HUES48 (cell line): ENCODE measurements at regions not wholly inside any gene's neighbourhood (a gene's known extent, or its start where the extent isn't known, plus 50 kb on each side); places are given as distances from the start of the nearest gene placed in this dataset.

Experiments
- H3K27ac ChIP-seq: one replicate; pipeline ENCODE4 v1.7.0; 2013; ENCODE audit warnings: low read depth, low read length, inconsistent platforms
- H3K27me3 ChIP-seq: 2 replicates; pipeline ENCODE4 v1.6.1; 2013; ENCODE audit warnings: mild to moderate bottlenecking, low read length; ENCODE audit not compliant: control insufficient read depth, insufficient read depth
- H3K36me3 ChIP-seq: 2 replicates; pipeline ENCODE4 v1.6.1; 2013; ENCODE audit warnings: low read length; ENCODE audit not compliant: control insufficient read depth, insufficient read depth
- H3K4me1 ChIP-seq: 2 replicates; pipeline ENCODE4 v1.6.1; 2013; ENCODE audit warnings: mild to moderate bottlenecking, low read length; ENCODE audit not compliant: control insufficient read depth, insufficient read depth
- H3K4me3 ChIP-seq: 2 replicates; pipeline ENCODE4 v1.5.1; 2013; ENCODE audit warnings: mild to moderate bottlenecking, low read depth, low read length
- H3K9ac ChIP-seq: 2 replicates; pipeline ENCODE4 v1.6.1; 2013; ENCODE audit warnings: mild to moderate bottlenecking, low read depth, low read length, moderate library complexity
- H3K9me3 ChIP-seq: 2 replicates; pipeline ENCODE4 v1.6.1; 2013; ENCODE audit warnings: low read length; ENCODE audit not compliant: control insufficient read depth, insufficient read depth

GRCh38 chr15:94100863-94101262, 130.5 kb upstream of the MCTP2 start:
- H3K4me3 ChIP-seq: no peak overlapping the region

GRCh38 chr15:94099574-94099960, 131.8 kb upstream of the MCTP2 start:
- Histone ChIP-seq H3K9ac (no peak overlapping the region), H3K4me1 (no peaks in the 10 kb centered on the region), H3K27ac (no peak overlapping the region), H3K36me3 (no peaks in the 10 kb centered on the region), H3K9me3 (no peaks in the 10 kb centered on the region), H3K27me3 (no peaks in the 10 kb centered on the region), H3K4me3 (no peak overlapping the region)

More at GRCh38 chr15:94100863-94101262, 130.5 kb upstream of the MCTP2 start:
- no peaks in the 10 kb centered on the region for H3K36me3 ChIP-seq
- H3K9ac ChIP-seq: no peak overlapping the region
- no peaks in the 10 kb centered on the region for H3K4me1 ChIP-seq
- H3K27me3 ChIP-seq: no peaks in the 10 kb centered on the region
- H3K9me3 ChIP-seq: no peaks in the 10 kb centered on the region
- no peak overlapping the region for H3K27ac ChIP-seq

- no peaks in the 10 kb centered on the region for H3K9me3 ChIP-seq
- H3K36me3 ChIP-seq: no peaks in the 10 kb centered on the region
- H3K27ac ChIP-seq: no peak overlapping the region
- H3K9ac ChIP-seq: no peak overlapping the region
- no peaks in the 10 kb centered on the region for H3K27me3 ChIP-seq
- H3K4me1 ChIP-seq: no peaks in the 10 kb centered on the region
- no peak overlapping the region for H3K4me3 ChIP-seq
These were observed 132.3 kb upstream of the MCTP2 start for GRCh38 chr15:94098921-94099573.

- Histone ChIP-seq H3K27me3 (no peaks in the 10 kb centered on the region), H3K36me3 (no peaks in the 10 kb centered on the region), H3K9me3 (no peaks in the 10 kb centered on the region), H3K4me3 (no peak overlapping the region), H3K4me1 (no peaks in the 10 kb centered on the region), H3K27ac (no peak overlapping the region), H3K9ac (no peak overlapping the region)
These were observed 133.8 kb upstream of the MCTP2 start for GRCh38 chr15:94097552-94097951.

GRCh38 chr15:94094310-94094709, 137.1 kb upstream of the MCTP2 start:
- no peak overlapping the region for H3K9ac ChIP-seq
- H3K4me1 ChIP-seq: no peaks in the 10 kb centered on the region
- H3K36me3 ChIP-seq: no peaks in the 10 kb centered on the region
- no peak overlapping the region for H3K27ac ChIP-seq
- H3K27me3 ChIP-seq: no peaks in the 10 kb centered on the region
- H3K4me3 ChIP-seq: no peak overlapping the region
- no peaks in the 10 kb centered on the region for H3K9me3 ChIP-seq

GRCh38 chr15:94086341-94086740, 145.0 kb upstream of the MCTP2 start:
- no peak overlapping the region for H3K9ac ChIP-seq
- H3K4me1 ChIP-seq: no peaks in the 10 kb centered on the region; the same call in 1 of the 2 replicates
- H3K27me3 ChIP-seq: no peaks in the 10 kb centered on the region
- no peaks in the 10 kb centered on the region for H3K9me3 ChIP-seq
- H3K4me3 ChIP-seq: no peak overlapping the region
- no peak overlapping the region for H3K27ac ChIP-seq
- H3K36me3 ChIP-seq: no peaks in the 10 kb centered on the region

GRCh38 chr15:94083467-94084052, 147.8 kb upstream of the MCTP2 start:
- Histone ChIP-seq H3K36me3 (no peaks in the 10 kb centered on the region), H3K9me3 (no peaks in the 10 kb centered on the region), H3K4me1 (peaks cover 8% of the 10 kb centered on the region), H3K27me3 (no peaks in the 10 kb centered on the region), H3K4me3 (no peak overlapping the region), H3K27ac (no peak overlapping the region), H3K9ac (no peak overlapping the region)

- Histone ChIP-seq H3K9me3 (no peaks in the 10 kb centered on the region), H3K4me3 (no peak overlapping the region), H3K27me3 (no peaks in the 10 kb centered on the region), H3K9ac (no peak overlapping the region), H3K4me1 (peaks cover 8% of the 10 kb centered on the region), H3K27ac (no peak overlapping the region), H3K36me3 (no peaks in the 10 kb centered on the region)
These were observed 149.5 kb upstream of the MCTP2 start for GRCh38 chr15:94081829-94082228.

- Histone ChIP-seq H3K4me1 (peaks cover 8% of the 10 kb centered on the region), H3K4me3 (no peak overlapping the region), H3K27me3 (no peaks in the 10 kb centered on the region), H3K9ac (no peak overlapping the region), H3K9me3 (no peaks in the 10 kb centered on the region), H3K36me3 (no peaks in the 10 kb centered on the region), H3K27ac (no peak overlapping the region)
These were observed 150.3 kb upstream of the MCTP2 start for GRCh38 chr15:94080989-94081605.

- H3K36me3 ChIP-seq: no peaks in the 10 kb centered on the region
- no peaks in the 10 kb centered on the region for H3K27me3 ChIP-seq
- H3K4me3 ChIP-seq: no peak overlapping the region
- H3K9ac ChIP-seq: no peak overlapping the region
- peaks cover 8% of the 10 kb centered on the region for H3K4me1 ChIP-seq
- H3K9me3 ChIP-seq: no peaks in the 10 kb centered on the region
- no peak overlapping the region for H3K27ac ChIP-seq
These were observed 150.9 kb upstream of the MCTP2 start for GRCh38 chr15:94080416-94080815.

- H3K4me1 ChIP-seq: peaks cover 8% of the 10 kb centered on the region
- no peak overlapping the region for H3K9ac ChIP-seq
- no peak overlapping the region for H3K27ac ChIP-seq
- H3K9me3 ChIP-seq: no peaks in the 10 kb centered on the region
- no peaks in the 10 kb centered on the region for H3K36me3 ChIP-seq
- no peak overlapping the region for H3K4me3 ChIP-seq
- H3K27me3 ChIP-seq: no peaks in the 10 kb centered on the region
These were observed 151.4 kb upstream of the MCTP2 start for GRCh38 chr15:94079968-94080367.
